Activated T-helper 17 cell treated with anti-CD3 and anti-CD28 coated beads, Interleukin-2, amount 50 U/mL, for 72 hours (primary cell): ENCODE measurements at regions not wholly inside any gene's neighbourhood (a gene's known extent, or its start where the extent isn't known, plus 50 kb on each side); places are given as distances from the start of the nearest gene placed in this dataset.

Experiments used
- ATAC-seq: fragments of 150-1000 bp; cut with Tn5 transposase; replicated peaks from 2 replicates; pipeline ENCODE4 v1.10.0; 2021; ENCODE audit warnings: mild to moderate bottlenecking, moderate library complexity
- H3K27ac Mint-ChIP-seq: one replicate; pipeline ENCODE4 v1.8.0; 2022; ENCODE audit warnings: mixed read lengths
- H3K27me3 Mint-ChIP-seq: one replicate; pipeline ENCODE4 v1.8.0; 2022; ENCODE audit warnings: mixed read lengths
- H3K36me3 Mint-ChIP-seq: one replicate; pipeline ENCODE4 v1.8.0; 2022; ENCODE audit warnings: low read depth, mild to moderate bottlenecking, mixed read lengths
- H3K4me1 Mint-ChIP-seq: one replicate; pipeline ENCODE4 v1.8.0; 2022; ENCODE audit warnings: mixed read lengths
- H3K4me3 Mint-ChIP-seq: one replicate; pipeline ENCODE4 v1.8.0; 2022; ENCODE audit warnings: mild to moderate bottlenecking, mixed read lengths
- H3K9me3 Mint-ChIP-seq: one replicate; pipeline ENCODE4 v1.8.0; 2022; ENCODE audit warnings: mixed read lengths

GRCh38 chr6:85172161-85172560 is 277.7 kb upstream of the NT5E start:
- peaks cover 7% of the 10 kb centered on the region for H3K9me3 Mint-ChIP-seq
- no peak for ATAC-seq
- no peaks in the 10 kb centered on the region for H3K4me1 Mint-ChIP-seq
- no peaks in the 10 kb centered on the region for H3K36me3 Mint-ChIP-seq
- H3K27ac Mint-ChIP-seq, result no peak overlapping the region
- no peaks in the 10 kb centered on the region for H3K27me3 Mint-ChIP-seq
- no peak overlapping the region for H3K4me3 Mint-ChIP-seq

GRCh38 chr6:85169189-85169588 is 280.7 kb upstream of the NT5E start:
- H3K27ac Mint-ChIP-seq, result no peak overlapping the region
- H3K36me3 Mint-ChIP-seq, result no peaks in the 10 kb centered on the region
- H3K4me1 Mint-ChIP-seq, result no peaks in the 10 kb centered on the region
- no peaks in the 10 kb centered on the region for H3K9me3 Mint-ChIP-seq
- H3K27me3 Mint-ChIP-seq, result no peaks in the 10 kb centered on the region
- no peak for ATAC-seq
- no peak overlapping the region for H3K4me3 Mint-ChIP-seq

- no peaks in the 10 kb centered on the region for H3K4me1 Mint-ChIP-seq
- H3K4me3 Mint-ChIP-seq, result no peak overlapping the region
- H3K27ac Mint-ChIP-seq, result no peak overlapping the region
- no peaks in the 10 kb centered on the region for H3K27me3 Mint-ChIP-seq
- H3K36me3 Mint-ChIP-seq, result no peaks in the 10 kb centered on the region
- H3K9me3 Mint-ChIP-seq, result no peaks in the 10 kb centered on the region
- ATAC-seq, result no peak
Measured at GRCh38 chr6:85168146-85168545, 281.7 kb upstream of the NT5E start.

GRCh38 chr6:85166114-85166741 is 283.7 kb upstream of the NT5E start:
- Mint-ChIP-seq H3K4me1 (no peaks in the 10 kb centered on the region), H3K36me3 (no peaks in the 10 kb centered on the region), H3K4me3 (no peak overlapping the region), H3K27me3 (no peaks in the 10 kb centered on the region), H3K27ac (no peak overlapping the region), H3K9me3 (no peaks in the 10 kb centered on the region)
- ATAC-seq, result no peak

GRCh38 chr6:85163156-85164080 is 286.5 kb upstream of the NT5E start:
- Mint-ChIP-seq H3K9me3 (no peaks in the 10 kb centered on the region), H3K27me3 (no peaks in the 10 kb centered on the region), H3K4me3 (no peak overlapping the region), H3K36me3 (no peaks in the 10 kb centered on the region), H3K27ac (no peak overlapping the region), H3K4me1 (no peaks in the 10 kb centered on the region)
- no peak for ATAC-seq

- Mint-ChIP-seq H3K27me3 (no peaks in the 10 kb centered on the region), H3K4me3 (no peak overlapping the region), H3K4me1 (no peaks in the 10 kb centered on the region), H3K27ac (no peak overlapping the region), H3K9me3 (peaks cover 5% of the 10 kb centered on the region), H3K36me3 (no peaks in the 10 kb centered on the region)
- no peak for ATAC-seq
Measured at GRCh38 chr6:85157311-85157710, 292.6 kb upstream of the NT5E start.

- Mint-ChIP-seq H3K27me3 (no peaks in the 10 kb centered on the region), H3K27ac (no peak overlapping the region)
Measured at GRCh38 chr6:85143676-85144075, 306.2 kb upstream of the NT5E start.

GRCh38 chr6:85137865-85138264 is 312.0 kb upstream of the NT5E start:
- Mint-ChIP-seq H3K36me3 (no peaks in the 10 kb centered on the region), H3K27me3 (no peaks in the 10 kb centered on the region), H3K9me3 (peaks cover 7% of the 10 kb centered on the region), H3K4me3 (no peak overlapping the region), H3K4me1 (no peaks in the 10 kb centered on the region), H3K27ac (no peak overlapping the region)
- ATAC-seq, result no peak

More at GRCh38 chr6:85143676-85144075, 306.2 kb upstream of the NT5E start:
- peaks cover 13% of the 10 kb centered on the region for H3K9me3 Mint-ChIP-seq
- no peaks in the 10 kb centered on the region for H3K36me3 Mint-ChIP-seq
- ATAC-seq, result no peak
- no peaks in the 10 kb centered on the region for H3K4me1 Mint-ChIP-seq
- no peak overlapping the region for H3K4me3 Mint-ChIP-seq

- H3K36me3 Mint-ChIP-seq, result no peaks in the 10 kb centered on the region
- no peaks in the 10 kb centered on the region for H3K27me3 Mint-ChIP-seq
- H3K27ac Mint-ChIP-seq, result no peak overlapping the region
Measured at GRCh38 chr6:85136310-85136709, 313.6 kb upstream of the NT5E start.

GRCh38 chr6:85135376-85136094 is 314.3 kb upstream of the NT5E start:
- no peak overlapping the region for H3K27ac Mint-ChIP-seq
- no peaks in the 10 kb centered on the region for H3K27me3 Mint-ChIP-seq
- ATAC-seq, result no peak
- H3K36me3 Mint-ChIP-seq, result no peaks in the 10 kb centered on the region
- H3K9me3 Mint-ChIP-seq, result peaks cover 12% of the 10 kb centered on the region
- H3K4me3 Mint-ChIP-seq, result no peak overlapping the region
- H3K4me1 Mint-ChIP-seq, result no peaks in the 10 kb centered on the region

More at GRCh38 chr6:85136310-85136709, 313.6 kb upstream of the NT5E start:
- no peak for ATAC-seq
- Mint-ChIP-seq H3K4me1 (no peaks in the 10 kb centered on the region), H3K4me3 (no peak overlapping the region), H3K9me3 (peaks cover 12% of the 10 kb centered on the region)

- H3K36me3 Mint-ChIP-seq, result no peaks in the 10 kb centered on the region
- no peak for ATAC-seq
- no peaks in the 10 kb centered on the region for H3K27me3 Mint-ChIP-seq
- no peak overlapping the region for H3K27ac Mint-ChIP-seq
- H3K4me1 Mint-ChIP-seq, result no peaks in the 10 kb centered on the region
- no peak overlapping the region for H3K4me3 Mint-ChIP-seq
- H3K9me3 Mint-ChIP-seq, result peaks cover 12% of the 10 kb centered on the region
Measured at GRCh38 chr6:85134172-85134571, 315.7 kb upstream of the NT5E start.

GRCh38 chr6:85132091-85132490 is 317.8 kb upstream of the NT5E start:
- Mint-ChIP-seq H3K27me3 (no peaks in the 10 kb centered on the region), H3K27ac (no peak overlapping the region), H3K9me3 (peaks cover 9% of the 10 kb centered on the region), H3K4me1 (no peaks in the 10 kb centered on the region), H3K36me3 (no peaks in the 10 kb centered on the region), H3K4me3 (no peak overlapping the region)
- no peak for ATAC-seq

GRCh38 chr6:85130743-85131142 is 319.1 kb upstream of the NT5E start:
- no peak for ATAC-seq
- Mint-ChIP-seq H3K4me3 (no peak overlapping the region), H3K36me3 (no peaks in the 10 kb centered on the region), H3K4me1 (no peaks in the 10 kb centered on the region), H3K27me3 (no peaks in the 10 kb centered on the region), H3K27ac (no peak overlapping the region), H3K9me3 (peaks cover 9% of the 10 kb centered on the region)

- no peak for ATAC-seq
- H3K9me3 Mint-ChIP-seq, result peaks cover 9% of the 10 kb centered on the region
- H3K27ac Mint-ChIP-seq, result no peak overlapping the region
- no peaks in the 10 kb centered on the region for H3K36me3 Mint-ChIP-seq
- no peaks in the 10 kb centered on the region for H3K4me1 Mint-ChIP-seq
- no peak overlapping the region for H3K4me3 Mint-ChIP-seq
- no peaks in the 10 kb centered on the region for H3K27me3 Mint-ChIP-seq
Measured at GRCh38 chr6:85129881-85130280, 320.0 kb upstream of the NT5E start.

- ATAC-seq, result no peak
- no peaks in the 10 kb centered on the region for H3K36me3 Mint-ChIP-seq
- no peaks in the 10 kb centered on the region for H3K4me1 Mint-ChIP-seq
- H3K9me3 Mint-ChIP-seq, result peaks cover 9% of the 10 kb centered on the region
- no peak overlapping the region for H3K27ac Mint-ChIP-seq
- no peaks in the 10 kb centered on the region for H3K27me3 Mint-ChIP-seq
- no peak overlapping the region for H3K4me3 Mint-ChIP-seq
Measured at GRCh38 chr6:85128781-85129180, 321.1 kb upstream of the NT5E start.
